ENCODE measurements at regions not wholly inside any gene's neighbourhood (a gene's known extent, or its start where the extent isn't known, plus 50 kb on each side); places are given as distances from the start of the nearest gene placed in this dataset.

DNA sequence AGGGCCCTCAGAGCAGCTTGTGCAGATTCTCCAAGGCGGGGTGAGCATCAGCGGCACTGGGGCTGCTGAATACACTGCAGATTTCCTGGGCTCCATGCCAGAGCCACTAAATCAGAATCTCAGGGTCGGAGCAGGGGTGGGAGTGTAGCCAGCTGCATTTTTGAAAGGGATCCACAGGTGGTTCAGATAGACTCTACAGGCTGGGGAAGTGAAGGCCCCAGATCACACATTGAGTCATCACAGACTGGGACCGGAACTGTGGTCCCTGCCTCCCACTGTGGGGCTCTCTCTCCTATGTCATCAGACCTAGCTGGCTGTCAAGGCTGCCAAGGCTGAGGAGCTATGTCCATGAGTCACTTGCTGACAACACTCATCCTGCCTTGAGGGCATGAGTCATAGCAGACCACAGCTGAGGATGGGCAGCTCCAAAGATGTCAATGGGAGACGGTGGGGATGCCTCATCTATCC, 162.3 kb upstream of the MAMLD1 start:
- DNase-seq = peak; percentile 70 to 75
- H3K9me3 ChIP-seq = no peaks in the 10 kb centered on the region
- peak; percentile 86 to 94 (median 91) for ATAC-seq
- WGBS, 3 donors = 36 to 39% (median 38%) methylated on average over 4 to 5 of the region's 5 CpGs
- peak overlapping the region; percentile 42 for H3K27ac ChIP-seq
- intact Hi-C loops (cut with DNase I) = no loop called here
- H3K4me1 ChIP-seq = no peaks in the 10 kb centered on the region
- H3K36me3 ChIP-seq (ENCODE audit: insufficient read depth in 1 of 2, low read depth in 1 of 2) = no peaks in the 10 kb centered on the region
- H3K27me3 ChIP-seq (ENCODE audit: insufficient read depth in 3 of 3, low read length in 2 of 3) = no peaks in the 10 kb centered on the region
- TF ChIP-seq, protein P1, sequence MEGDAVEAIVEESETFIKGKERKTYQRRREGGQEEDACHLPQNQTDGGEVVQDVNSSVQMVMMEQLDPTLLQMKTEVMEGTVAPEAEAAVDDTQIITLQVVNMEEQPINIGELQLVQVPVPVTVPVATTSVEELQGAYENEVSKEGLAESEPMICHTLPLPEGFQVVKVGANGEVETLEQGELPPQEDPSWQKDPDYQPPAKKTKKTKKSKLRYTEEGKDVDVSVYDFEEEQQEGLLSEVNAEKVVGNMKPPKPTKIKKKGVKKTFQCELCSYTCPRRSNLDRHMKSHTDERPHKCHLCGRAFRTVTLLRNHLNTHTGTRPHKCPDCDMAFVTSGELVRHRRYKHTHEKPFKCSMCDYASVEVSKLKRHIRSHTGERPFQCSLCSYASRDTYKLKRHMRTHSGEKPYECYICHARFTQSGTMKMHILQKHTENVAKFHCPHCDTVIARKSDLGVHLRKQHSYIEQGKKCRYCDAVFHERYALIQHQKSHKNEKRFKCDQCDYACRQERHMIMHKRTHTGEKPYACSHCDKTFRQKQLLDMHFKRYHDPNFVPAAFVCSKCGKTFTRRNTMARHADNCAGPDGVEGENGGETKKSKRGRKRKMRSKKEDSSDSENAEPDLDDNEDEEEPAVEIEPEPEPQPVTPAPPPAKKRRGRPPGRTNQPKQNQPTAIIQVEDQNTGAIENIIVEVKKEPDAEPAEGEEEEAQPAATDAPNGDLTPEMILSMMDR (IDR thresholded peaks at IDR 0.05) = no peak
- no peak overlapping the region for H3K4me3 ChIP-seq

- WGBS, 3 donors = 85 to 86% (median 86%) methylated on average over 7 of the region's 7 CpGs
- Histone ChIP-seq H3K36me3 (ENCODE audit: insufficient read depth in 1 of 2, low read depth in 1 of 2) (no peaks in the 10 kb centered on the region), H3K27ac (peak overlapping the region; percentile 42), H3K9me3 (no peaks in the 10 kb centered on the region), H3K4me1 (no peaks in the 10 kb centered on the region), H3K27me3 (ENCODE audit: insufficient read depth in 3 of 3, low read length in 2 of 3) (no peaks in the 10 kb centered on the region), H3K4me3 (no peak overlapping the region)
- intact Hi-C loops (cut with DNase I) = no loop called here
- DNase-seq = no peak
- no peak for ATAC-seq
- TF ChIP-seq, protein P1 (IDR thresholded peaks at IDR 0.05) = no peak
Observed at GRCh38 chrX:150201391-150201790, 161.7 kb upstream of the MAMLD1 start.

GRCh38 chrX:150201841-150202240, 161.3 kb upstream of the MAMLD1 start:
- H3K27me3 ChIP-seq (ENCODE audit: insufficient read depth in 3 of 3, low read length in 2 of 3) = no peaks in the 10 kb centered on the region
- TF ChIP-seq, protein P1 (IDR thresholded peaks at IDR 0.05) = no peak
- no peaks in the 10 kb centered on the region for H3K9me3 ChIP-seq
- intact Hi-C loops (cut with DNase I) = no loop called here
- no peaks in the 10 kb centered on the region for H3K36me3 ChIP-seq (ENCODE audit: insufficient read depth in 1 of 2, low read depth in 1 of 2)
- no peaks in the 10 kb centered on the region for H3K4me1 ChIP-seq
- ATAC-seq (no peak), DNase-seq (no peak)
- H3K4me3 ChIP-seq = no peak overlapping the region
- WGBS, 3 donors = 74 to 98% (median 98%) methylated on average over 3 of the region's 3 CpGs
- H3K27ac ChIP-seq = no peak overlapping the region

- Histone ChIP-seq H3K4me1 (no peaks in the 10 kb centered on the region), H3K27ac (no peak overlapping the region), H3K4me3 (no peak overlapping the region), H3K36me3 (ENCODE audit: insufficient read depth in 1 of 2, low read depth in 1 of 2) (no peaks in the 10 kb centered on the region), H3K9me3 (no peaks in the 10 kb centered on the region), H3K27me3 (ENCODE audit: insufficient read depth in 3 of 3, low read length in 2 of 3) (no peaks in the 10 kb centered on the region)
- DNase-seq (no peak), ATAC-seq (peak in 2 of 4 donors; percentile 34 to 39)
- WGBS, 3 donors = 63 to 84% (median 70%) methylated on average over 11 of the region's 11 CpGs
- TF ChIP-seq, protein P1 (IDR thresholded peaks at IDR 0.05) = no peak
- intact Hi-C loops (cut with DNase I) = no loop called here
Observed at GRCh38 chrX:150202641-150203247, 160.4 kb upstream of the MAMLD1 start.

GRCh38 chrX:150203248-150203645, 159.9 kb upstream of the MAMLD1 start:
- Histone ChIP-seq H3K9me3 (no peaks in the 10 kb centered on the region), H3K4me3 (no peak overlapping the region), H3K36me3 (ENCODE audit: insufficient read depth in 1 of 2, low read depth in 1 of 2) (no peaks in the 10 kb centered on the region), H3K4me1 (no peaks in the 10 kb centered on the region), H3K27me3 (ENCODE audit: insufficient read depth in 3 of 3, low read length in 2 of 3) (no peaks in the 10 kb centered on the region), H3K27ac (no peak overlapping the region)
- DNase-seq = no peak
- intact Hi-C loops (cut with DNase I) = no loop called here
- ATAC-seq = no peak
- WGBS, 3 donors = 90 to 92% (median 90%) methylated on average over 2 of the region's 2 CpGs
- TF ChIP-seq, protein P1 (IDR thresholded peaks at IDR 0.05) = no peak
